H54 (cell line): ENCODE measurements at regions not wholly inside any gene's neighbourhood (a gene's known extent, or its start where the extent isn't known, plus 50 kb on each side); places are given as distances from the start of the nearest gene placed in this dataset.
"Not testable (repeated sequence)": the region's sequence is repeated elsewhere in the genome, so short reads cannot be mapped to it uniquely, and the experiment has no call there.

Experiments
- DNase-seq: peaks from one replicate; pipeline ENCODE4 v3.0.0; 2011; ENCODE audit warnings: low spot score, mixed read lengths; ENCODE audit not compliant: insufficient read length
- FAIRE-seq: peaks from 3 replicates; lab custom pipeline; 2011; peaks lifted over from hg19 to GRCh38; lab: Jason Lieb, UNC
- POLR2A ChIP-seq: IDR thresholded peaks from 2 replicates; pipeline ENCODE4 v1.6.1; 2011; ENCODE audit warnings: low read depth, mild to moderate bottlenecking, low read length

DNA sequence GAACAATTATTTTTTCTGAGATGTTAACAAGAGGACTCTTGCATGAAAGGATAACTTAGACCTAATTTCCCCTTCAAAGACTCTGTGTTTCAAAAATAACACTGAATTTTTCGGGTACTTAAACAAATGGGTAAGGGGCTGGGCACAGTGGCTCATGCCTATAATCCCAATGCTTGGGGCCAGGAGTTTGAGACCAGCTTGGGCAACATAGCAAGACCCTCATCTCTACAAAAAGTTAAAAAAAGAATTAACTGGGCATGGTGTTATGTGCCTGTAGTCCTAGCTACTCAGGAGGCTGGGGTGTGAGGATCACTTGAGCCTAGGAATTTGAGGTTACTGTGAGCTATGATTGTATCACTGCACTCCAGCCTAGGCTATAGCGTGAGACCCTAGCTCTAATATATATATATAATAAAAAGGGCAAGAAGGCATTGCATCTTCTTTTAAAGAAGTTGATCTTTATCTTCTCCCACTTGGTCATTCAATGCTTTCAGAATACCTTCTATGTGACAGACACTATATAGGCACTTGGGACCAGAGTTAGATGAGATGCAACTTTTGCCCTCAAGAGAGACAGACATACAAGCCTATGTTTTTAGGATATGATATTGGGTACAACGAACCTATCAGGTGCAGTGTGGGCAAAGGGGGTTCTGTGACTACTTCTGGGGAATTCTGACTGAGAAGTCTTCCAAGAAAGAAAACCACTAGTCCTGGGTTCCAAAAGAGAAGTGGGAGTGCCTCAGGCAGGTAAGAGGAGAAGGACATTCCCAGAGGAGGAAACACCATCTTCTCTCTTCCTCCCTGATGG lies 120.0 kb downstream of the MYCN start:
- DNase-seq, result no peak
- no peak for FAIRE-seq
- TF ChIP-seq POLR2A, result no peak

- no peak for TF ChIP-seq POLR2A
- DNase-seq, result no peak
- FAIRE-seq, result no peak
Observed at GRCh38 chr2:16059393-16060016, 119.2 kb downstream of the MYCN start.

- DNase-seq (no peak), FAIRE-seq (no peak)
- TF ChIP-seq POLR2A, result no peak
Observed at GRCh38 chr2:16058747-16059358, 118.5 kb downstream of the MYCN start.

- FAIRE-seq, result no peak
- no peak for DNase-seq
Observed at GRCh38 chr2:16058256-16058655, 117.9 kb downstream of the MYCN start.

GRCh38 chr2:16057661-16058060 lies 117.3 kb downstream of the MYCN start:
- FAIRE-seq (no peak), DNase-seq (no peak)
- TF ChIP-seq POLR2A, result no peak

More at GRCh38 chr2:16058256-16058655, 117.9 kb downstream of the MYCN start:
- no peak for TF ChIP-seq POLR2A

DNA sequence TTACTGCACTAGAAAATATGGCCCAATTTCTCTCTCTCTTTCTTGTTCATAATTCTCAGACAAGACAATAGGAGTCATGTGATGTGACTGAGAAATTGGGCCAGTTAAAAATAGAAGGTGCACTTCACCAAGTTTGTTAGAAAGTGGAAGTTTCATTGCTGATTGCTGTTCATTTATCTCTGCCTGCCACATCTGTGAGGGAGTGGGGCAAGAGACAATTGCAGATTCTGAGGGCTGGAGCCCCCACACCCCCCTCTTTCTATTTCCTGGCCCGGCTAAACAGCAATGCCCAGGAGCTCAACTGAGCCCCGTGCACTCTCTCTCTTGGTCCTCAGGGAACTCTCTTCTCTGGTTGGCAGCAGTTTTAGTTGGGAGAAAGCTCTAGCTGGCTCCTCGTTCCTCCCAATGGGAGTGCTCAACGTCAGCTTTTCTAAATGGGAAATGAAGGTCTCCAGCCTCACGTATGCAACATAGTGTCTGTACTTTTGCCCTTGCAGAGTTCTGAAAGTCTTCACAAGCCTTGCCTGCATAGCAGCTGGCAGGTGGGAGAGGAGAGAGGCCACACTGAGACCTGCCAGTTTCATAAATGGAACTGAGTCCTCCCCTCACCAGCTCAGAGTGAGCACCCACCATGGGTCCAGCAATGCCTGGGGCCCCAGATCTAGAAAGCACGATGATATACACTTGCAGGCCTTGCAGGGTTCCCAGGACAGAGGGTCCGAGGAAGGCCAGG lies 115.7 kb downstream of the MYCN start:
- DNase-seq (no peak), FAIRE-seq (no peak)
- TF ChIP-seq POLR2A, result no peak

GRCh38 chr2:16053437-16054257 lies 113.3 kb downstream of the MYCN start:
- FAIRE-seq, result no peak
- no peak for DNase-seq
- TF ChIP-seq POLR2A, result no peak

DNA sequence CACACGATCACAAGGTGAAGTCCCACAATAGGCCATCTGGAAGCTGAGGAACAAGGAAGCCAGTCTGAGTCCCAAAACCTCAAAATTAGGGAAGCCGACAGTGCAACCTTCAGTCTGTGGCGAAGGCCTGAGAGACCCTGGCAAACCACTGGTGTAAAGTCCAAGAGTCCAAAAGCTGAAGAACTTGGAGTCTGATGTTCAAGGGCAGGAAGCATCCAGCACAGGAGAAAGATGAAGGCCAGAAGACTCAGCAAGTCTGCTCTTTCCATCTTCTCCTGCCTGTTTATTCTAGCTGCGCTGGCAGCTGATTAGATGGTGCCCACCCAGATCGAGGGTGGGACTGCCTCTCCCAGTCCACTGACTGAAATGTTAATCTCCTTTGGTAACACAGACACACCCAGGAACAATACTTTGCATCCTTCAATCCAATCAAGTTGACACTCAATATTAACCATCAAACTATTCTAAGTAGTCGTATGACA lies 112.3 kb downstream of the MYCN start:
- not testable (repeated sequence) for FAIRE-seq, DNase-seq

DNA sequence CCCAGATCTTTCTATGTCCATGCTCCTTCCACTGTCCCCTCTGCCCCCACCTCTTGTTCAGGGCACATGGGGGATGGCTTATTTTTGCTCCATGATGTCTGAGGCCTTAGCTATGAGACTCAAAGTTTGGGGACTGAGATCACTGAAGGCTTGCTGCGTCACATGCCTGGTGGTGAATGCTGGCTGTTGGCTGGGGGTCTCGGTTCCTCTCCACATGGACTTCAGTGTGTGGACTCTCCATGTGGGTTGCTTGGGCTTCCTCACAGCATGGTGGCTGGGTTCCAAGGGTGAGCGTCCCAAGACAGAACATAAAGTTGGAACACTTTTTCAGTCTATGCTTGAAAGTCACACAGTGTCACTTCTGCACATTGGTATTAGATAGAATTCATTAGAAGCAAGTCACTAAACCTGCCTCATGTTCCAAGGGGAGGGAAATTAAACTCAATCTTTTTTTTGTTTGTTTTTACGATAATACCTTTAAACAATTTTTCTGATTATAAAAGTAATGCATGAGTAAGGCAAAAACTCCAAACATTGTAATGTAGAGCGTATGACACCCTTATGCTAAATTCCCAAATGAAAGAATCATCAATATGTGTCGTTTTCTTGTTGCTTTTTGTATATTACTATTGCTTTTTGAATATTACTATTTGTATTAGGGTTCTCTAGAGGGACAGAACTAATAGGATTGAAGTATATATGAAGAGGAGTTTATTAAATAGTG lies 111.7 kb downstream of the MYCN start:
- TF ChIP-seq POLR2A, result no peak
- no peak for DNase-seq
- no peak for FAIRE-seq

- FAIRE-seq (no peak), DNase-seq (no peak)
- no peak for TF ChIP-seq POLR2A
Observed at GRCh38 chr2:16050908-16051489, 110.6 kb downstream of the MYCN start.

DNA sequence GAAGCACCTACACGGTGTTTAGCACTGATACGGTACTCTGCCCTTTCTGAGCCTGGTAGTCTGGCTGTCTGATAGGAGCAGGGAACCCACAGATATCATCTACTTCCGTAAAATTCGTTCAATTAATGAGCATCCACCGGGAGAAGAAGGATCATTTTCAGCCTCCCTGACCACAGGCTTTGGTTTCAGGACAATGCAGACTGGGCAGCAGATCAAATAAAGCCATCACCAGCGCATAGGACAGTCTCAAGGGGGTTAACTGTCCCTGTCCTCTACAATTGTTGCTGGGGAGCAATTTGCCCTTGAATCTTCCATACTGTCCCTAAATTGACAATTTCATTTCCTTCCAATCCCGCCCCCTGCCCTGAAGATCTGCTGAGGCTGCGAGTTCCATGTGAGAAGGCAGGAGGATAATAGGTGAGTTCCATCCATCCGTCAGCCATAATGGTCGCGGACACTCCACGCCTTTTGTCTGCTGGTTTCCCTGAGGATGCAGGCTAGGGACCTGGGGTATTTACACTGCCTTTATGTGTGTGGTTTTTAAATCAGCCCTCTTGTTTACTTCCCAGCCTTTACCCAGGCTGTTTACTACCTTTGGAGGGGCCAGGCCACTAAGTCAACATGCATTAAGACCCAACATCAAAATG lies 110.0 kb downstream of the MYCN start:
- TF ChIP-seq POLR2A, result no peak
- DNase-seq, result no peak
- no peak for FAIRE-seq

GRCh38 chr2:16049406-16049805 lies 109.1 kb downstream of the MYCN start:
- DNase-seq (no peak), FAIRE-seq (no peak)
- TF ChIP-seq POLR2A, result no peak
